Activated CD4-positive, alpha-beta T cell treated with anti-CD3 and anti-CD28 coated beads, Interleukin-2, Interleukin-4, amounts not matched to agents 100 ng/mL and 50 ng/mL, durations not matched to agents 16 hours and 8 hours (primary cell): ENCODE measurements at regions not wholly inside any gene's neighbourhood (a gene's known extent, or its start where the extent isn't known, plus 50 kb on each side); places are given as distances from the start of the nearest gene placed in this dataset.
A peak's percentile ranks its signal among the peaks of the same experiment; 100 is the strongest.
"Not testable (repeated sequence)": the region's sequence is repeated elsewhere in the genome, so short reads cannot be mapped to it uniquely, and the experiment has no call there.

Experiments used
- DNase-seq: peaks from one replicate; pipeline ENCODE4 v3.0.0-alpha.2; 2020; ENCODE audit warnings: low spot score

GRCh38 chr6:138663892-138664291, 109.7 kb upstream of the CCDC28A start:
- no peak for DNase-seq

DNA sequence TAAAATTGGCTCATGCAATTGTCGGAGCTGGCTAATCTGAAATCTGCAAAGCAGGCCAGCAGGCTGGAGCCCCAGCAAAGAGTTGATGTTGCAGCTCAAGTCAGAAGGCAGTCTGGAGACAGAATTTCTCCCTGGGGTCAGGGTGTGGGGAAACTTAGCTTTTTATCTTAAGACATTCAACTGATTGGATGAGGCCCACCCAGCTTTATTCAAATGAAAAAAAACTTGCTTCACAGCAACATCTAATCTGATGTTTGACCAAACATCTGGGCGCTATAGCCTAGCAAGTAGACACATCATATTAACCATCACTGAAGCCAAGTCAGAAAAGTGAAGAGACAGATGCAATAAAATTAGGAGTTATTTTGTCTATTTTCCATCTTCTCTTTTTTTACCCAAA, 108.8 kb upstream of the CCDC28A start:
- no peak for DNase-seq

- no peak for DNase-seq
Measured at GRCh38 chr6:138666636-138667035, 106.9 kb upstream of the CCDC28A start.

- no peak for DNase-seq
Measured at GRCh38 chr6:138667408-138667807, 106.2 kb upstream of the CCDC28A start.

GRCh38 chr6:138671351-138671750, 102.2 kb upstream of the CCDC28A start:
- DNase-seq = no peak

GRCh38 chr6:138673346-138674014, 100.1 kb upstream of the CCDC28A start:
- no peak for DNase-seq

GRCh38 chr6:138674444-138674843, 99.1 kb upstream of the CCDC28A start:
- DNase-seq = not testable (repeated sequence)

DNA sequence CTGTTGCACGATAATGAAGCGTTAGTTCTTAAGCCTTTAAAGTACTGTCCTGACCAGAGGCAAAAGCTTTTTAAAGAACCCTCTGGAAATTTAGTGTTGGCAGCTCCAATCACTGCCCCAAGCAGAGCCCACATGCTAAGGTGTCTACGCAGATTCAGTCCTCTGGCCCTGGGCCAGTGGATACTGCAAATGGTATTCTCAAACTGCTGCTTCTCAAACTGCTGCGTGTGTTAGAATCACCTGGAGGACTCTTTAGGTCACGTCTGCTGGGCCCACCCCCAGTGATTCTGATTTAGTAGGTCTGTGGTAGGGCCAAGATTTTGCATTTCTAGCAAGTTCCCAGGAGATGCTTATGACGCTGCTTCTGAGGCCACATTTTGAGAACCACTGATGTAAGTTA, 96.0 kb upstream of the CCDC28A start:
- DNase-seq = no peak

DNA sequence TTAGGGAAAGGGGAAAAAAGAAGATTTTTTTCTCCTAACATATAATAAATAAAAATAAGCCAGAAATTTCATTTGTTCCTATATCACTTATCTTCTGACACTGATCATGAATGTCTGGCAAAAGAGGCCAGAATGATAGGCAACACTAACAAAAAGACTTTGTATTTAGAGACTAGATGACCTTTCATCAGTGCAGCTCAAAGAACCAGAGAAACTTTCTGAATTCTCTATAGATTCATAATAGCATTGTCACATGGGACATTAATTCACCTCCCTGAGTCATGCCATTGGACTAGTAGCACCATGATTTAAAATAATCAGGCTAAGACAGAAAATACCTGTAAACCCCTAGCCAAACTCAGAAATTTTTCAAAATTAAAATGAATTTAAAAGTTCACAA, 95.4 kb upstream of the CCDC28A start:
- DNase-seq = no peak

GRCh38 chr6:138680085-138680484, 93.5 kb upstream of the CCDC28A start:
- no peak for DNase-seq

- no peak for DNase-seq
Measured at GRCh38 chr6:138681627-138682026, 91.9 kb upstream of the CCDC28A start.

- no peak for DNase-seq
Measured at GRCh38 chr6:138682704-138683527, 90.7 kb upstream of the CCDC28A start.

DNA sequence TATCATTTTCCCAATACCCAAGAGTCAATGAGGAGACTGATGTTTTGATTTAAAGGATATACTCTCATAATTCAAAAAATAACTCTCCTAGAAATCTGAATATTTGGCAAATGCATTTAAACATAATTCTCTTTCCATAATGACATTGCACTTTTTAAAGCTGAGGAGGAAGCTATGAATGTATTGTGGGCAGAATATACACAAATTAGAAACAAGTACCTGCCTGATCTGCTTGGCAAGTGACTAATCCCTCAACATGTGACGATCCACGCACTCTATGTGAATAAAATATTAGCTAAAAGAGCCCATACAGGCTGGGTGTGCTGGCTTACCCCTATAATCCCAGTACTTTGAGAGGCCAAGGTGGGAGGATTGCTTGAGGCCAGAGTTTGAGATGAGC, 88.3 kb upstream of the CCDC28A start:
- no peak for DNase-seq

DNA sequence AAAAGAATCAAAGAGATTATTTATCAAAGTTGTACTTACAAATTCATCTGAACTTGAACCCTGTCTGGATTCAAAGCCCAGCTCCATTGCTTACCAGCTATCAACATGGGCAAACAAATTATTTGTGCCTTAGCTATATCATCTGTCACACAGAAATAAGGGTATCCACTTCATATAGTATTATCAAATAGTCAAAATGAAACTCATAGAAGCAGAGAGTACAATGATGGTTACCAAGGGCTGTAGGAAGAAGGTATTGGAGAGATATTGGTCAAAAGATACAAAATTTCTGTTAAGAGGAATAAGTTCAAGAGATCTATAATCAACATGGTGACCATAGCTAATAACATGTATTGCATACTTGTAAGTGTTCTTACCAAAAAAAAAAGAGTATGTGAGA, 87.8 kb upstream of the CCDC28A start:
- no peak for DNase-seq

DNA sequence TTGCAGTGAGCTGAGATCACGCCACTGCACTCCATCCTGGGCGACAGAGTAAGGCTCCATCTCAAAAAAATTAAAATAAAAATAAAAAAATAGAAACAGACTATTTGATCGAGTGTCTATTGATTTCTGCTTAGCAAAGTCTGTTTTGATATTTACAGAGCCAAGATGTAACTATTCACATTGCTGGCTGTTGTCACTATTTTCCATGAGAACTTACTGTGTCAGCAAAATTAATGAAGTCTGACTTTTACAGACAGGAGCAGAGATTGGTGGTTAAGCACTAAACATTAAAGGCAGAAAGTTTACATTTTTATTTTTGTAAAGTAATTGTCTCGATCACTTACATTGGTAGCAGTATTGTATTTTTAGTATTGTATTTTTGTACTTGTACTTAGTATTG, 85.0 kb upstream of the CCDC28A start:
- DNase-seq = no peak

GRCh38 chr6:138689849-138690248, 83.7 kb upstream of the CCDC28A start:
- DNase-seq = no peak

GRCh38 chr6:138690975-138691594, 82.5 kb upstream of the CCDC28A start:
- no peak for DNase-seq

- DNase-seq = no peak
Measured at GRCh38 chr6:138691595-138692057, 81.9 kb upstream of the CCDC28A start.

DNA sequence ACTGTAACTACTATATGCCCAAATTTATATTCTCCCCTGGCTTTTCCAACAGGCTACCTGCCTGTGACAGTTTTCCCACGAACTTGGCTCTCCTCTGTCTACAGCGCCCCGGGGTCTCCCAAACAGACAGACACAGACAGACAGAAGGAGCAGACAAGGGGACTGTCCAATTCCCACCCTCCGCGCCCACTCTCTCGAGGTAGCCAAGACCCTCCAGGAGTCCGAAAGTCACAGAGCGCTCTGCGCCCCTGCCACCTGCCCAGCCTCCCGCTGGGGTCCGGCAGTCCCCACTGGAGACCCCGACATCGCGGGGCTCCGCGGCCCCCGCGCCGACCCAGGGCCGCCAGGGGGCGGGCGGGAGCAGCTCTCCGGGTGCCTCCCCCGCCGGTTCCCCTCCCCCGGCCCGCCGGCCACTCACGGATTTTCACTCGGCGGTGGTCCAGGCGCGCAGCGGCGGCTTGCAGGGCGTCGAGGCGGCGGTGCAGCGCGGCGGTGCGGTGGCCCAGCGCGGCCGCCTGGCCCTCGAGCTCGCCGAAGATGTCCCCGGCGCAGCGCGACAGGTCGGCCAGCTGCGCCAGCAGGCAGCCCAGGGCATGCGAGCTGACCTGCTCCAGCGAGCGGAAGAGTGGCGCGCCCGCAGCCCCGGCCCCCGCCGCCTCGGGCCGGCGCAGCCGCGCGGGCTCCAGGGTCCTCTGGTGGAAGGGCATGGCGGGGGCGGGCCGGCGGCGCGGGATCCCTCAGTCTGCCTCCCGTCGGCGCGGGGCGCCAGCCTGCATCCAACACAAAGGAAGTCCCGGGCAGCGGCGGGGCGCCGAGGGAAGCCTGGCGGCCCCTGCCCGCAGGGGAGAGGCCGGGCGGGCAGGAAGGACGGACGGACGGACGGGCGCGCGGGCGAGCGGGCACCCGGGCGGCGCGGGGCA, 81.3 kb upstream of the CCDC28A start:
- peak; percentile 41 for DNase-seq

GRCh38 chr6:138692978-138693909, 80.3 kb upstream of the CCDC28A start:
- DNase-seq = peak; percentile 21

- no peak for DNase-seq
Measured at GRCh38 chr6:138695193-138695592, 78.4 kb upstream of the CCDC28A start.
